HG02759 (cell line): ENCODE measurements at regions not wholly inside any gene's neighbourhood (a gene's known extent, or its start where the extent isn't known, plus 50 kb on each side); places are given as distances from the start of the nearest gene placed in this dataset.

Source experiments
- ATAC-seq: cut with Tn5 transposase; IDR thresholded peaks from one replicate; pipeline ENCODE4 v1.9.1; 2021; ENCODE audit warnings: mild to moderate bottlenecking, moderate library complexity; ENCODE audit not compliant: unreplicated experiment

DNA sequence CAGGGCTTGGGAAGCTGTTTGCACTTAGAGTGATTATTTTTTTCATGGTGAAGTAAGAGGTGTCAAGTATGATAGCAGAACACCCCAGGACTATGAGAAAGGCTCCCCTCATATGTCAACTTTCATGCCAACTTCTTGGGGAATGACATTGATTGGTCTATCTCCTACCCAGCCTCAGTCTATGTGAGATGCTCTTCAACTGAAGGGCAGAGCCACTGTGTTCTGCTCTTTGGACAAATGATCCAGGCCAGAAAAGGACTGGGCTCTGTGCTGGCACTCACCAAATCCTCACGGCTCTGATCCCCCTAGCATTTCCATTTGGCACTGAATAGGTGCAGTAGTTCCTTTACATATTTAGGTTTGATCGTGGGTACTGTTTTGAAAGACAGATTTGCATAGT is 151.1 kb downstream of the DMRT2 start:
- ATAC-seq: no peak

DNA sequence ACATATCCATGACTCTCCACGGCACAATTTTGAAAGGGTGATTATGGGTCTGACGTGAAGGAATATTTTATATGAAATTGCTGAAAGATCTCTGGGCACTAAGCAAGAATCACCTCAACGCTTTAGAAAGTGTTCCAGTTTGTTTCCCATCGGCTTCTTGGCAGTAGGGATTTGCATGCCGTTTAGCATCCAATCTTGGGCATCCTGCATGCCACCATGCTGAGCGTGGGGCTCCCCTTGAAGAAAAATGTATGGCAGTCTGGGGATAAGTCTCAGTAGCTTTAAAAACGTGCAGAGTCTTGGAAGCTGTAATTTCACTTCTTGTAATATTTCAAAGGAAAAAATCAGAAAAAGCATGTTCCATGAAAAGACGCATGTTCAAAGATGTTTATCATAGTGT is 151.7 kb downstream of the DMRT2 start:
- no peak for ATAC-seq

DNA sequence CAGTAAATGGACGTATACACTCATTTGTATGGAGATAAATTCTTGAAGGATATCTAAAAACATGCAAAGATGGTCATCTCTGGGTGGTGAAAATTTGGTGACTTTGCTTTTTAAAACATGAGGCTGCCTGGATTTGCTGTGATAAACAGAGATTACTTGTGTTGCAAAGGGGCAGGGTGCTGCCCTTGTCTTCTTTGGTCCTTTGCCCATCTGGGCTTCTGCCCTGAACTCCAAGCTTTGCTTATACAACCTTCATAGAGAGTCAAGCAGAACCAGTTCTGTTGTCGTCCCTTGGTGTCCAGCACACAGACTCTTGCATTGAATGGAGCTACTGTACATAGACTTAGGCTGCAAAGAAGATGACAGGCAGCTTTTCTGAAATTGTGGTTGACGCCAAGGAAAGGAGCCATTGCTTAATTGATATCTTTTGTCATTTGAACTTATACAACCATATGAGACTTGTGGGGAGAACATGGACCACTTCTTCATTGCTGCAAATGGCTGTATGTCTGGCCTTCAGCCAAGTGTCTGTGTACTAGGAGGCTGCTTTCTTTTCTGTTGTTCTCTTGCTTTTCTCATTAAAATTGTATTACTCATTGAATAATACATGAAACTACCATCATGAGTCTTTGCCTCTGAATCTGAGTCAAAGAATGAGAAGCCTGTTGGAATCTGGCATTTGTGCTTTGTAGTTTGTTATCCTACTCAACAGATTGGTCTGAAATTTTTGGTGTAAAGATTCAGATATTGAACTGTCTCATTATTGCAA is 152.5 kb downstream of the DMRT2 start:
- no peak for ATAC-seq

DNA sequence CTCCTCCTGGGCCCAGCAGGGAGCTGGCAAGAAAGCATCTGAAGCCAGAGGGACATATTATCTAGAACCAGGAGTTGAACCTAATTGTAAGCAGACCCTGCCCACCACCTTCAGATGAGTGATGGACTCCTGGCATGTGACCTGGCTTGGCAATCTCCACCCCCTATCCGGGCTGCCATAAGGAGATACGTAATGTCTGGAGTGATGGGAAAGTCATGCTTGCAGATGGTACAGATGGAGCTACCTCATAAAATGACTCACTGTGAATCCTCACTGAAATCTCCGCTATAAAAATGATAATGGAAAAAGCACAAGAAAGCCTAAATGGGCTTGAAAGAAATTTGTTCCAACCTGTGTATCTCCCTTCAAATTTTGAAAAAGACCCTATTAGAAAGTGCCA is 157.5 kb downstream of the DMRT2 start:
- no peak for ATAC-seq

DNA sequence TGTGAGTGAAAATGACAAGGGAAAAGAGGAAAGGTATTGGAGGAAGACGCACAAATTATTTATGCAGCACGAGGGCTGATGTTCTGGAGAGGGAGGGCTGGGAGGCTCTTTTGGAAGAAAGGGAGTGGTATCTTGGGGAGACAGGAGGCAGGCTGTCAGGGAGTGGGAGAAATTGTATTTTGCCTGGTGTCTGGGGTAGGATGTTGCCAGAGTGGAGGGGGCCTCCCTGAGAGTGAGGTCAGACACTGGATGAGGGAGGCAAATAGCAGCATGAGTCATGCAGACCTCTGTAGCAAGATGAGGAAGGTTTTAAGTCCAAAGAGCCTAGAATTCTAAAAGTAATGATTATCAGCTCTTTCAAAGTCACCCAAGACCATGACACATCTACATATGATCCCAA is 158.0 kb downstream of the DMRT2 start:
- ATAC-seq: no peak

GRCh38 chr9:1210954-1211353 is 160.8 kb downstream of the DMRT2 start:
- no peak for ATAC-seq

DNA sequence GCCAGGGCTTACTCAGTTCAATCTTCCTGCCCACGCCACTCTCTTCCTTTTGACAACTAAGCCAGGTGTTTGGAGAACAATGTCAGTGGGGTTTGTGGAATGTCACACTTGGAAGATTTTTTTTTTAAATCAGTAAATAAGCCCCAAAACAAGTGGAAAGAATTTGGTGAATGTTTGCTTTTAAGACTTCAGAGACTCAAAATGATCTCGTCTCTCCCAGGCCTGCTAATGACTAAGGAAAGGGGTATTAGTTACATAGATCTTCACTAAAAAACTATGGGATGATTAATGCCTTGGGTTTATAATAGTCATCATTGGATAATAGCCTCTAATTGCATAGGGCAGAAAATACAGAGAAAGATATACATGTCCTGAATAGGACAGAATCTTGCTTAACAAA is 166.4 kb downstream of the DMRT2 start:
- ATAC-seq: no peak

DNA sequence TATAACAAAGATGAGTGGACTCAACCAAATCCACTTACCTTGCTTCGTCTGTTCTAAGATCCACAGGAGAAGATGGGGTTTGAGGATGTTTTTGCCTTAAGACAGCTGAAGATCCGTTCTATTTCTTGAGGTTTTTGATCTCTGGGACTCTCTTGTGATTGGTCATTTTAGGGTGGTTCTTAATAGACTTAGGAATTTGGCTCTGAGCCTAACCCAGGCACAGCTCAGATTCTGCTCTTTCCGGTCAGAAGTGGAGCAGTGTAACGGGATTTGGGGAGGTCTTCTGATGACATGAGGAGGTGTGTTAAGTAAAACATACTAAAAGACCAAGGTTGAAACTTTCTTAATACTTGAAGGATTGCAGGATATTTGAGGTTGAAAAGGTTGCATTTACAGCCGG is 166.9 kb downstream of the DMRT2 start:
- no peak for ATAC-seq

GRCh38 chr9:1219284-1219683 is 169.1 kb downstream of the DMRT2 start:
- ATAC-seq: no peak

- ATAC-seq: no peak
Observed at GRCh38 chr9:1221298-1221697, 171.1 kb downstream of the DMRT2 start.

- no peak for ATAC-seq
Observed at GRCh38 chr9:1222511-1222910, 172.4 kb downstream of the DMRT2 start.

DNA sequence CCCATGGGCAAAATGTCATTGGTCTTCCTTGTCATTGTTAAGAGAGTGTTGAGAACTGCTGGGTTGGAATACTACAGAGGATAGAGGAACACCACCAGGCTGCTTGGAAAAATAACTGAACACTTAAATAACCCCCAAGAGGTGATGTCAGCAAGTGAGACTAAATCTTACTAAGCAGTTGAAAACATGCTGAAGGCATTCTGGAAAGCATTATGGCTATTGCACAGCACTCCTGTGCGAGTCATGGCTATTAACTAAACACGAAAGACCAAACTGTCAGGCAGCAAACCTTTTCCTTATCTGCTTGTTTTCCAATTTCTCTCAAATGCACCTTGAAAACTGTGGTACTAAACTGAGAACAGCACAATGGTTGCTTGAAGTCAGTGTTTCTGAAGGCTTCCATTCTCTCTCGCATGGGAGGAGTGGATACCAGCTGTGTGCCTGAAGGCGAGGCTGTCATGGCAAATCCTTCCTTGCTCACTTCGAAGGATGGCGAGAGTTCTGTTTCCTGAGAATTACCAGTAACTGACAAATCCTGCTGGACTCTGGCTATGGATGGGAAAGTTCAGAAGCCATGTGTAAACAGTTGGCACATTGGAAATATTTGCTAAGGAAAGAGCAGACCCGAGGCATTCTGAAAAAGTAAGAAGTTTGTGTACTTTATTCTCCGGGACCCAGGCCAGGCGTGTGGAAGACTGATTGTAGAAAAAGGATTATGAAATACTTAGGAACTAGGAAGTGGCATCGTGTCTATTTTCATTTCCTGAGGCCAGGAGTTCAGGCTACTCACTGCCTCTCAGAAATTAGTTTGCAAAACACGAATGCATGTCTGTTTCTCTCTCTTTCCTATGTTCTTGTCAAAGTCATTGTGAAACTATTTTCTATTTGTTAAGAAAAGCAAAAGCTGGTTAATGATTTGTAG is 182.1 kb downstream of the DMRT2 start:
- peak; percentile 58 for ATAC-seq

- no peak for ATAC-seq
Observed at GRCh38 chr9:1233568-1233967, 183.4 kb downstream of the DMRT2 start.

GRCh38 chr9:1235650-1236049 is 185.5 kb downstream of the DMRT2 start:
- no peak for ATAC-seq

DNA sequence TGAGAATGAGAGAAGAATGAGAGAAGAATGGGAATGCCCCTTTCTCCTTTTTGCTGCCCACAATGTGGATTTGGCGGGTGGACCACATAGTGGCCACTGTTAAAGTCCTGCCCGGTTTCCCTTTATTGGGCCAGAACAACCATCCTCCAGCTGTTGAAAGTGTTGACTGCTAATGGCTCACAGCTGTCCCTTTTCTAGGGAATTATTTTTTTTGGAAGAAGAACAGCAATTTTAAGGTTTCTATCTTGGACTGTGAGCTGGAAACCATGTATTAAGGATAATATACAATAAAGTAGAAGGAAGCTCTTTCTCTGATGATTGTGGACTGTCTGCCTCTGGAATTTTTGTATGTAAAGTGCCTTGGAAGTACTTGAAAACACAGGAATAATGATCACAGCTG is 185.9 kb downstream of the DMRT2 start:
- ATAC-seq: no peak

DNA sequence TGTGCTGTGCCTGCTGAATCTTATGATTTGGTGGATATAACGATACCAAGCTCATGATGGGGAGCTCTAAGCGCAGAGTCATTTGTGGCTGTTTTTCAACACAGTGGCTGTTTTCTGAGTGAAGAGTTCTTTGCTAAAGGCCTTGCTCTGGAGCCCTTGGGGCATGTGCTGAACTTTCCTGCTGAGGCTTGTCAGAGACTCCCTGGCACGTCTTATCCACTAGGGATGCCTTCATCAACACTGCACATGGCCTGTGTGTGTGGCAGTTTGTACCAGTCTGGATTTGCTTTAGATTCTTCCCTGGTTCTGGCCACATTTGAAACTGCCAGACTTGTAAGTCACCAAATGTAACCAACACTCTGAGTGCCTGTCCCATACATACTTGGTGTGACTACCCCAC is 188.2 kb downstream of the DMRT2 start:
- no peak for ATAC-seq

- no peak for ATAC-seq
Observed at GRCh38 chr9:1248743-1249142, 198.6 kb downstream of the DMRT2 start.

DNA sequence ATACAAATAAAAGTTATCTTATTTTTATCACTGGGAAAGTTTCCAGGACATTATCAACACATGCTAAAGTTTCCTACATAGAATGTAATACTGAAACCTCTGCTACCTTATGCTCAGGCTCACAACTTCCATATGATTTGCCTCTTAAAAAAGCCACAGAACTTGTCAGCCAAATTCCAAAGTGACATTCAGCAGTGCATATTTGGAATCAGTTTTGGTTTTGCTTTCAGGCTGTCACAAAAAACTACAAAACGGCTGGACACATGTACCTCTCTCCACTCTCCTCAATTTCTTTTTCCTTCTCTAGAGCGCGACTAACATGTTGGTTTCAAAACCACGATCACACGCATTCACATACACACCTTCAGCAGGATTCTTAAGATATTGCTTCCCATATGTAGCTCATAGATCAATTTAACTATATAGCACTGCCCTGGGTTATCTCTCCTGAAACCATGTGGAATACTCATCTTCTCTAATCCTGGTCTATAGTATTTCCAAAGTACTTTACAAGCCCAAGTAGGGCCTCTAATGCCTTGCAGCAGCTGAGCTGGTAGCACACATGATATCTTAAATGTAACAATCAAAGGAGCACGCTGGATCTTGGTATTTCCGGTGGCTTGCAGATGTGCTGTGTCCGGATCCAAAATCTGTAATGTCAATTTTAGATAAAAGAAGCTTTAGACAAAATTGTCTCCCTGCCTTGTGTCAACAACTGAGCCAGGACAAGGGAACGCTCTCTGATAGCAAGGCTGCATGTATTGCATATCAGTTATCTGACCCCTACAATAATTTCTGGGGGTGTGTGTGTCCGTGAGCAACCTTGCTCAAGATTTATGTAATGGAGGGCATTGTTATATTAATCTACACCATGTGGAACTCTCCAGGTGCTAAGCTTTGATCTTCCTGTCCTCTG is 203.2 kb downstream of the DMRT2 start:
- no peak for ATAC-seq

- no peak for ATAC-seq
Observed at GRCh38 chr9:1254071-1254470, 203.9 kb downstream of the DMRT2 start.

DNA sequence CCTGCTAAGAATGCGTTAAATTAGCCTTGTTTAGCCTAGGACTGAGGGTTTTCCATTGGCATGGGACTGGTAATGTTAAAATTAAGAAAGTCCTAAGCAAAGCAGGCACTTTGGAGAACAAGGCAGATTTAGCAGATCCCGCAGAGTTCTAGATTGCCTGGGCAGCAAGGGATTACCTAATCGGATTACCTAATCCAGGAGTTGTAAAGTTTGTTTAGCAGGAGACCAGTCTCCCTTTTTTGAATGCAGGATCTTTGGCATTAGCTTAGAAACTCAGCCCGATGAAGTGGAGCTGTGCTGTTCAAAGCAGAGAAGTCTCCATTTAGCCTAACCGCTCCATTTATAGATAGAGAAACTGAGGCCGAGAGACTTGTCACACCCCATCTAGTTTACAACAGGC is 206.0 kb downstream of the DMRT2 start:
- no peak for ATAC-seq

DNA sequence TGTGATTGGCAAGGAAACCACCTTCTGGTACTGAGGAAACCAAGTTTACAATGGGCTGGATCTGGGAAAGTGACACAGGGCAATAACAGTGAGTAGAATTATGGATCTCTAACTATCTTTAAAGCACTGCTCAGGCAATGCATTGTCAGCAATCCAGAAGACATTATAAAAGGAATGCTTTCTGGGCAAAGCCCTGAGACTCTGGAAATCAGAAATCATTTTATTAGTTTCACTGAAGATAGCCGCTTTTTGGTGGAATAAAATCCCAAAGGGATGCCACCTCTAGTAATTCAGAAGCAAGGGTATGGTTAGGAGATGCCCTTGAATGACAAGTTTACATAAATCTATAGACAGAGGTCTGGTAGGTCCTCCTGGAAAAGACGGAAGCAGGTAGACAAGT is 211.1 kb downstream of the DMRT2 start:
- no peak for ATAC-seq
